DOHH2 (cell line): ENCODE measurements at regions not wholly inside any gene's neighbourhood (a gene's known extent, or its start where the extent isn't known, plus 50 kb on each side); places are given as distances from the start of the nearest gene placed in this dataset.
"Not testable (repeated sequence)": the region's sequence is repeated elsewhere in the genome, so short reads cannot be mapped to it uniquely, and the experiment has no call there.

ENCODE experiments used
- CTCF ChIP-seq: fragments of 200-600 bp; sonication (generic); IDR thresholded peaks from one replicate; pipeline ENCODE4 v1.5.1; 2014; ENCODE audit warnings: antibody characterized with exemption, mild to moderate bottlenecking, low read depth, low read length; ENCODE audit not compliant: poor library complexity, severe bottlenecking
- EZH2phosphoT487 ChIP-seq: fragments of 200-600 bp; sonication (generic); IDR thresholded peaks from 2 replicates; pipeline ENCODE4 v1.6.1; 2017; ENCODE audit warnings: borderline replicate concordance, mild to moderate bottlenecking, antibody characterized with exemption, low read length, moderate library complexity, mixed read lengths

GRCh38 chr13:18567890-18568289, 613.7 kb downstream of the TUBA3C start:
- not testable (repeated sequence) for TF ChIP-seq EZH2phosphoT487, CTCF
